C4-2B (cell line): ENCODE measurements at regions not wholly inside any gene's neighbourhood (a gene's known extent, or its start where the extent isn't known, plus 50 kb on each side); places are given as distances from the start of the nearest gene placed in this dataset.

Experiments used
- ZFX ChIP-seq: fragments of 450-650 bp; IDR thresholded peaks from 2 replicates; pipeline ENCODE4 v1.6.1; 2017
- TF ChIP-seq, protein P1 (sequence below): fragments of 450-650 bp; conservative IDR thresholded peaks from 2 replicates; pipeline ENCODE4 v1.5.1; 2017; ENCODE audit warnings: mild to moderate bottlenecking

GRCh38 chr15:46569781-46570180 is 935.0 kb downstream of the SQOR start:
- TF ChIP-seq, protein P1, sequence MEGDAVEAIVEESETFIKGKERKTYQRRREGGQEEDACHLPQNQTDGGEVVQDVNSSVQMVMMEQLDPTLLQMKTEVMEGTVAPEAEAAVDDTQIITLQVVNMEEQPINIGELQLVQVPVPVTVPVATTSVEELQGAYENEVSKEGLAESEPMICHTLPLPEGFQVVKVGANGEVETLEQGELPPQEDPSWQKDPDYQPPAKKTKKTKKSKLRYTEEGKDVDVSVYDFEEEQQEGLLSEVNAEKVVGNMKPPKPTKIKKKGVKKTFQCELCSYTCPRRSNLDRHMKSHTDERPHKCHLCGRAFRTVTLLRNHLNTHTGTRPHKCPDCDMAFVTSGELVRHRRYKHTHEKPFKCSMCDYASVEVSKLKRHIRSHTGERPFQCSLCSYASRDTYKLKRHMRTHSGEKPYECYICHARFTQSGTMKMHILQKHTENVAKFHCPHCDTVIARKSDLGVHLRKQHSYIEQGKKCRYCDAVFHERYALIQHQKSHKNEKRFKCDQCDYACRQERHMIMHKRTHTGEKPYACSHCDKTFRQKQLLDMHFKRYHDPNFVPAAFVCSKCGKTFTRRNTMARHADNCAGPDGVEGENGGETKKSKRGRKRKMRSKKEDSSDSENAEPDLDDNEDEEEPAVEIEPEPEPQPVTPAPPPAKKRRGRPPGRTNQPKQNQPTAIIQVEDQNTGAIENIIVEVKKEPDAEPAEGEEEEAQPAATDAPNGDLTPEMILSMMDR: no peak
- TF ChIP-seq ZFX: no peak
